Neural cell (in vitro differentiated cells): ENCODE measurements at regions not wholly inside any gene's neighbourhood (a gene's known extent, or its start where the extent isn't known, plus 50 kb on each side); places are given as distances from the start of the nearest gene placed in this dataset.

Experiments
- EP300 ChIP-seq: fragments of 450-650 bp; conservative IDR thresholded peaks from 2 replicates; pipeline ENCODE4 v1.6.1; 2014; ENCODE audit warnings: antibody characterized with exemption, mild to moderate bottlenecking, moderate library complexity; ENCODE audit not compliant: poor library complexity, severe bottlenecking
- EZH2 ChIP-seq: fragments of 200-600, 300-800 bp; shearing (Covaris generic), sonication (generic); IDR thresholded peaks from 2 replicates; pipeline ENCODE4 v1.6.1; 2014; ENCODE audit warnings: antibody characterized with exemption, low read length, borderline replicate concordance, mild to moderate bottlenecking; ENCODE audit not compliant: insufficient read depth, poor library complexity, severe bottlenecking
- MXI1 ChIP-seq: fragments of 450-650 bp; conservative IDR thresholded peaks from 2 replicates; pipeline ENCODE4 v1.6.1; 2014; ENCODE audit warnings: antibody characterized with exemption, mild to moderate bottlenecking; ENCODE audit not compliant: poor library complexity, severe bottlenecking
- SMC3 ChIP-seq: fragments of 450-650 bp; conservative IDR thresholded peaks from 2 replicates; pipeline ENCODE4 v1.6.1; 2014; ENCODE audit warnings: antibody characterized with exemption, mild to moderate bottlenecking, moderate library complexity; ENCODE audit not compliant: poor library complexity
- TF ChIP-seq, protein P1 (sequence below): fragments of 450-650 bp; IDR thresholded peaks from 2 replicates; pipeline ENCODE4 v1.5.1; 2014; ENCODE audit warnings: antibody characterized with exemption, mild to moderate bottlenecking, moderate library complexity; ENCODE audit not compliant: poor library complexity, severe bottlenecking

DNA sequence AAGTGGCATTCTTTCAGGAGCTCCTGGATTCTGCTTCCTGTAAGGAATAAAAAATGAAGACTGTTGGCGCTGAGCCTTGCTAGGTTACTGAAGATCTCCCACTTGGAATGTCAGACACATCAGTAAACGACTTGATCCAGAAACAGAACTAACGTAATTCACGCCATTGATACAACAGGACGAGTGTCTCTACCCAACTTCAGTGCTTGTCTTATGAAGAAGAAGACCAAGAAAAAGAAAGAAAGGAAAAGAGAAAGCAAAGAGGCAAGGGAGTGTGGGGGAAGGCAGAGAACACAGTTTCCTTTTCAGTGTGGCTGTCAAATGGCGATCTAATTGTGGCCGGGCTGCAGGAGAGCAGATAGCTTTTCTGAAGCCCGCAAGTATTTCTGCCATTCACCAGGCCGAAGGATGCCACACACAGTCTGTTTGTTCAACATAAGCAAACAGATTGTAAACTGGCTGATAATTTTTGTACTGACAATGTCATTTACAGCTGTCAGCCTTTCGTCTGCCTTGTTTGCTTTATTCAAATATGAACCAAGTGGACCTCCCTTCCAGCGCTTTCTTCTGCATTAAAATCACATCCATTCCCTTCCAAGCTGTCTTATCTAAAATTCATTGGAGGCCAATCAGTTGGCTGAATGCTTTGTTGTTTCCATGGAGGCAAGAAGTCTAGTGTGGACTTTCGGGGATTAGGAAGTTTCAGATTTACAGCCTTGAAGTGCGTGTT, 180.6 kb downstream of the FOXA2 start:
- TF ChIP-seq, protein P1, sequence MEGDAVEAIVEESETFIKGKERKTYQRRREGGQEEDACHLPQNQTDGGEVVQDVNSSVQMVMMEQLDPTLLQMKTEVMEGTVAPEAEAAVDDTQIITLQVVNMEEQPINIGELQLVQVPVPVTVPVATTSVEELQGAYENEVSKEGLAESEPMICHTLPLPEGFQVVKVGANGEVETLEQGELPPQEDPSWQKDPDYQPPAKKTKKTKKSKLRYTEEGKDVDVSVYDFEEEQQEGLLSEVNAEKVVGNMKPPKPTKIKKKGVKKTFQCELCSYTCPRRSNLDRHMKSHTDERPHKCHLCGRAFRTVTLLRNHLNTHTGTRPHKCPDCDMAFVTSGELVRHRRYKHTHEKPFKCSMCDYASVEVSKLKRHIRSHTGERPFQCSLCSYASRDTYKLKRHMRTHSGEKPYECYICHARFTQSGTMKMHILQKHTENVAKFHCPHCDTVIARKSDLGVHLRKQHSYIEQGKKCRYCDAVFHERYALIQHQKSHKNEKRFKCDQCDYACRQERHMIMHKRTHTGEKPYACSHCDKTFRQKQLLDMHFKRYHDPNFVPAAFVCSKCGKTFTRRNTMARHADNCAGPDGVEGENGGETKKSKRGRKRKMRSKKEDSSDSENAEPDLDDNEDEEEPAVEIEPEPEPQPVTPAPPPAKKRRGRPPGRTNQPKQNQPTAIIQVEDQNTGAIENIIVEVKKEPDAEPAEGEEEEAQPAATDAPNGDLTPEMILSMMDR: no peak
- no peak for TF ChIP-seq MXI1
- TF ChIP-seq EZH2: no peak
- TF ChIP-seq EP300: no peak
- no peak for TF ChIP-seq SMC3
